Testis (tissue), 2 donors: ENCODE measurements at regions not wholly inside any gene's neighbourhood (a gene's known extent, or its start where the extent isn't known, plus 50 kb on each side); places are given as distances from the start of the nearest gene placed in this dataset.

Source experiments
- DNase-seq: peaks from one replicate; pipeline ENCODE4 v3.0.0-alpha.2; 2019
- H3K27ac ChIP-seq, 2 donors: fragments of 200-600 bp; sonication (generic); one replicate each; pipeline ENCODE4 v1.5.1; 2019
- H3K27me3 ChIP-seq: fragments of 200-600 bp; sonication (generic); one replicate; pipeline ENCODE4 v1.5.1; 2019
- H3K36me3 ChIP-seq: fragments of 200-600 bp; sonication (generic); one replicate; pipeline ENCODE4 v1.5.1; 2017; ENCODE audit warnings: low read depth; ENCODE audit errors: missing control alignments
- H3K4me1 ChIP-seq: fragments of 200-600 bp; sonication (generic); one replicate; pipeline ENCODE4 v1.5.1; 2019
- H3K4me3 ChIP-seq, 2 donors: fragments of 200-600 bp; sonication (generic); one replicate each; pipeline ENCODE4 v1.5.1; 2017 to 2019
- H3K9me3 ChIP-seq: fragments of 200-600 bp; sonication (generic); one replicate; pipeline ENCODE4 v1.5.1; 2017
- POLR2A ChIP-seq: fragments of 450-650 bp; IDR thresholded peaks from one replicate; pipeline ENCODE4 v1.6.1; 2017; ENCODE audit warnings: antibody characterized with exemption, mild to moderate bottlenecking, moderate library complexity
- WGBS, 2 donors: methylation state at CpG; one replicate each; pipeline ENCODE4 v1.1.5; 2018; 5-methylcytosine and 5-hydroxymethylcytosine counted together
- intact Hi-C: fragments of 100-400 bp; cut with DNase I; formaldehyde crosslinking; loops from one replicate; pipeline ENCODE4 v1.15.1; 2023; ENCODE audit warnings: low total_unique reads
- TF ChIP-seq, protein P1 (sequence below), 3 experiments: fragments of 450-650 bp in 2 of 3; fragments of 200-600 bp in 1 of 3; sonication (generic) in 1 of 3; IDR thresholded peaks; one replicate each; pipeline ENCODE4 v1.5.1; 2016 to 2019; ENCODE audit warnings: antibody characterized with exemption in 3 of 3, mild to moderate bottlenecking in 2 of 3, moderate library complexity in 1 of 3

DNA sequence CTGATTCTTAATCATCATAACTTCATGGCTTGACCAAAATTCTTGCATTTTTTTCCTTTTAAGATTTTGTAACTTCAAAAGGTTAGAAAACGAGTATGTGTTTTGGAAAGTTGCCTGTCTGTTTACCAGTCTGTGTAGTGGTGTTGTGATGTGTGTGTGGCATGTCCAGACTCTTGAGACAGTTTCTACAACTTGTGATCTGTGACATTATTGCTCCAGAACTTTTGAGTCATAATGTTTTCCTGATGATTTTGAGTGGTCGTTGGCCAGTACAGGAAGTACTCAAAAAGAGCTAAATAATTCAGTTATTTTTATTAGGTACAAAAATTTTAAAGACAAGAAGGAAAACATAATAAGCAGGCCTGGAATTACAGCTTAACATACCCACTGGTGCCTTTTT is 229.0 kb upstream of the C2CD4B start:
- Histone ChIP-seq H3K27ac (no peak overlapping the region), H3K4me3 (no peak overlapping the region), H3K36me3 (no peaks in the 10 kb centered on the region), H3K27me3 (no peaks in the 10 kb centered on the region), H3K9me3 (no peaks in the 10 kb centered on the region), H3K4me1 (peaks cover 6% of the 10 kb centered on the region)
- intact Hi-C loops = no loop called here
- TF ChIP-seq, protein P1, sequence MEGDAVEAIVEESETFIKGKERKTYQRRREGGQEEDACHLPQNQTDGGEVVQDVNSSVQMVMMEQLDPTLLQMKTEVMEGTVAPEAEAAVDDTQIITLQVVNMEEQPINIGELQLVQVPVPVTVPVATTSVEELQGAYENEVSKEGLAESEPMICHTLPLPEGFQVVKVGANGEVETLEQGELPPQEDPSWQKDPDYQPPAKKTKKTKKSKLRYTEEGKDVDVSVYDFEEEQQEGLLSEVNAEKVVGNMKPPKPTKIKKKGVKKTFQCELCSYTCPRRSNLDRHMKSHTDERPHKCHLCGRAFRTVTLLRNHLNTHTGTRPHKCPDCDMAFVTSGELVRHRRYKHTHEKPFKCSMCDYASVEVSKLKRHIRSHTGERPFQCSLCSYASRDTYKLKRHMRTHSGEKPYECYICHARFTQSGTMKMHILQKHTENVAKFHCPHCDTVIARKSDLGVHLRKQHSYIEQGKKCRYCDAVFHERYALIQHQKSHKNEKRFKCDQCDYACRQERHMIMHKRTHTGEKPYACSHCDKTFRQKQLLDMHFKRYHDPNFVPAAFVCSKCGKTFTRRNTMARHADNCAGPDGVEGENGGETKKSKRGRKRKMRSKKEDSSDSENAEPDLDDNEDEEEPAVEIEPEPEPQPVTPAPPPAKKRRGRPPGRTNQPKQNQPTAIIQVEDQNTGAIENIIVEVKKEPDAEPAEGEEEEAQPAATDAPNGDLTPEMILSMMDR (IDR thresholded peaks at IDR 0.05) = no peak
- no peak for TF ChIP-seq POLR2A
- no peak for DNase-seq
- 67% methylated on average over 2 of the region's 2 CpGs for WGBS, 2 donors

DNA sequence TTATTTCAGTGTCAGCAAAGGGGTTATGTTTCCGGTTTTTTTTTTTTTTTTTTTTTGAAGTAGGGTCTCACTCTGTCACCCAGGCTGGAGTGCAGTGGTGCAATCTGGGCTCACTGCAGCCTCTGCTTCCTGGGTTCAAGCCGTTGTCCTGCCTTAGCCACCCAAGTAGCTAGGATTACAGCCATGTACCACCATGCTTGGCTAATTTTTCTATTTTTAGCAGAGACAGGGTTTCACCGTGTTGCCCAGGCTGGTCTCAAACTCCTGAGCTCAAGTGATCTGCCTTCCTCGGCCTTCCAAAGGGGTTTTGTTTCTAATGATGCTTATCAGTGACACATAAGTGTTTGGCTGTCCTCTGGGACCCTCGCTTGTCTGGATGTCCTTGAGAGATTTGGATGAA is 235.7 kb upstream of the C2CD4B start:
- H3K4me1 ChIP-seq = no peaks in the 10 kb centered on the region
- intact Hi-C loops = no loop called here
- WGBS, 2 donors = 79 to 84% methylated on average over 5 of the region's 5 CpGs
- no peak overlapping the region for H3K27ac ChIP-seq
- no peaks in the 10 kb centered on the region for H3K9me3 ChIP-seq
- TF ChIP-seq POLR2A = no peak
- no peaks in the 10 kb centered on the region for H3K27me3 ChIP-seq
- no peak overlapping the region for H3K4me3 ChIP-seq
- no peaks in the 10 kb centered on the region for H3K36me3 ChIP-seq
- DNase-seq = no peak

DNA sequence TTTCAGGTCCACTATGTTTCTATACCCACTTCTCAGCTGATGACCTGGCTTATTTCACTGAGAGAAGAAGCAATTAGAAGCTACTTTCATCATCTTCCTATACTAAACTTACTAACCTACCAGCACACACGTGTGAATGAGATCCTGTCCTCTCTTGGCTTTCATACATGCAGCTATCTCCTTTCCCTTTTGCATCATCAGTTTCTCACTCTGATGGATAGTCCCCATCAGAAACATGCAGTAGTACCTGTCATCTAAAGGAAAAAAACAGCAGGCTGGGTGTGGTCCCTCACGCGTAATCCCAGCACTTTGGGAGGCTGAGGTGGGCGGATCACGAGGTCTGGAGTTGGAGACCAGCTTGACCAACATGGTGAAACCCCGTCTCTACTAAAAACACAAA is 237.6 kb upstream of the C2CD4B start:
- intact Hi-C loops = no loop called here
- TF ChIP-seq, protein P1 (IDR thresholded peaks at IDR 0.05) = no peak
- no peak for TF ChIP-seq POLR2A

DNA sequence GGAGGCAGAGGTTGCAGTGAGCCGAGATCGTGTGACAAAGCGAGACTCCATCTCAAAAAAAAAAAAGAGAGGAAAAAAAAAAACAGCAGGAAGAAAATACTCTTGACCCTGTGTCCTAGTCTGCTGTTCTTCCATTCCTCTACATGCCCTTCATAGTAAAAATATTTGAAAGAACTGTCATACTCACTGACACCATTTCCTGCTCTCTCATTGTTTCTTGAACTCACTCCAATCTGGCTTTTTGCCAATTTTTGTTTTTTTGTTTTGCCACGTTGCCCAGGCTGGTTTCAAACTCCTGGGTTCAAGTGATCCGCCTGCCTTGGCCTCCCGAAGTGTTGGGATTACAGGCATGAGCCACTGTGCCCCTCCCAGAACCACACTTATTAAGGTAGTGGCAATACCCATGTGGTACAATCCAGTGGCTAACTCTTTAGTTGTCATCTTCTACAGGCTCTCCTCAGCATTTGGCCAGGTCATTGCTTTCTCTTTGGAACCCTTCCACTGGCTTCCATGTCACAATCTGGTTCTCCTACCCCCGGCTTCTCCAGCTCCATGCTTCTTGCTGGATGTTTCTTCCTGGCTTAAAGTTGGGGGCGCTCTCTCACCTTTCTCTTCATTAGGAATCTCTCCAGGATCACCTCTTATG is 238.2 kb upstream of the C2CD4B start:
- Histone ChIP-seq H3K36me3 (no peaks in the 10 kb centered on the region), H3K4me1 (no peaks in the 10 kb centered on the region), H3K9me3 (no peaks in the 10 kb centered on the region), H3K27me3 (no peaks in the 10 kb centered on the region), H3K27ac (no peak overlapping the region), H3K4me3 (no peak overlapping the region)
- intact Hi-C loops = no loop called here
- no peak for DNase-seq
- TF ChIP-seq, protein P1 (IDR thresholded peaks at IDR 0.05) = no peak
- TF ChIP-seq POLR2A = no peak
- 81 to 83% methylated on average over 8 of the region's 8 CpGs for whole genome bisulfite sequencing, 2 donors

More for the DNA sequence above, 237.6 kb upstream of the C2CD4B start:
- Histone ChIP-seq H3K4me3 (no peak overlapping the region), H3K4me1 (no peaks in the 10 kb centered on the region), H3K27me3 (no peaks in the 10 kb centered on the region), H3K36me3 (no peaks in the 10 kb centered on the region), H3K27ac (no peak overlapping the region), H3K9me3 (no peaks in the 10 kb centered on the region)
- 93 to 96% methylated on average over 6 of the region's 6 CpGs for WGBS, 2 donors
- DNase-seq = no peak

DNA sequence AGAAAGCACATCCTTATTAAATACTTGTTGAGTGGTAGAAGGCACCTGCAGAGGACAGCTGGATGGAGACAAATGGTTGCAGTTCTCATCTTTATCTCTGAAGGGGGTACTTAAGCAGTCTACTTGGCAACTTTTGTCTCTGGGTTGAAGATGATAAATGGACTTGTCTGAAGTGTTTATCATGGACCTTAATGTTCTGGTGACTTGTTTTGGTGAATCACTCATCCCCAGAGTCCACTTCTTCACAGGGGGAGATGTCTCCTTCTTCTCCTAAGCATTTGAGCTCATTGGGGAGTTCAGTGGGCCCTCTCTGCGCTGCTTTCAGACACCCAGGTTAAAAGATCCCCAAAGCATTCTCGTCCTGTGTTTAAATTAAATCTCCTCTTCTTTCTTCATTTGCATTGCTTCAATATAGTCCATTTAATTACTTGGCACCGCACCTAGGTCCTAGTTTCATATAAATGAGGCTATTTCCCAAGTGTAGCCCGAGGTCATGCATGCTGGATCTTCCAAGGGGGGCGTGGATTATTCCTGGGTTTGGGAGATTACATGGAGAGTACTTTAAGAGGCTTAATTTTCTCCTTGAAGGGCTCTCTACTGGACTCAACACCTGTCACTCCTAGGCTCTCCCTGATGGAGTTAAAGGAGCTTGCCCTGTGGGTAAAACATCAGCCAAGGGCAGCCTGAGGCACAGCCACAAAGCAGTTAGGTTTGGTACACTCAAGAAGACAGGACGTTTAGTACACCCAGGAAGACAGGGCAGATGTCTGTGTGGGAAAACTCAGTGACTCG is 239.3 kb upstream of the C2CD4B start:
- Histone ChIP-seq H3K9me3 (no peaks in the 10 kb centered on the region), H3K27ac (no peak overlapping the region), H3K4me3 (no peak overlapping the region), H3K36me3 (no peaks in the 10 kb centered on the region), H3K27me3 (no peaks in the 10 kb centered on the region), H3K4me1 (no peaks in the 10 kb centered on the region)
- no peak for DNase-seq
- TF ChIP-seq, protein P1 (IDR thresholded peaks at IDR 0.05) = no peak
- TF ChIP-seq POLR2A = no peak
- intact Hi-C loops = no loop called here
- WGBS, 2 donors = 74 to 80% methylated on average over 7 of the region's 7 CpGs
